Tibial nerve (tissue), 4 donors: ENCODE measurements at regions not wholly inside any gene's neighbourhood (a gene's known extent, or its start where the extent isn't known, plus 50 kb on each side); places are given as distances from the start of the nearest gene placed in this dataset.

Experiments used
- DNase-seq, 2 donors: peaks; one replicate each; pipeline ENCODE4 v3.0.0-alpha.2; 2019; ENCODE audit warnings: low spot score in 2 of 2
- H3K27ac ChIP-seq, 4 donors: fragments of 200-600 bp; sonication (generic) in 3 of 4; one replicate each; pipeline ENCODE4 v1.5.1; 2017 to 2019; ENCODE audit warnings: mild to moderate bottlenecking in 1 of 4
- H3K27me3 ChIP-seq, 2 donors: fragments of 200-600 bp; sonication (generic) in 1 of 2; one replicate each; pipeline versions ENCODE4 v1.5.1 to v1.6.0; 2017 to 2019
- H3K36me3 ChIP-seq, 3 donors: fragments of 200-600 bp; sonication (generic); one replicate each; pipeline ENCODE4 v1.5.1; 2018 to 2019
- H3K4me1 ChIP-seq, 4 donors: fragments of 200-600 bp; sonication (generic) in 3 of 4; one replicate each; pipeline ENCODE4 v1.5.1; 2017 to 2019
- H3K4me3 ChIP-seq, 4 donors: fragments of 200-600 bp; sonication (generic) in 3 of 4; one replicate each; pipeline ENCODE4 v1.5.1; 2017 to 2019; ENCODE audit warnings: mild to moderate bottlenecking in 1 of 4, moderate library complexity in 1 of 4
- H3K9me3 ChIP-seq, 4 donors: fragments of 200-600 bp; sonication (generic) in 3 of 4; one replicate each; pipeline ENCODE4 v1.5.1; 2017 to 2019
- CTCF ChIP-seq, 5 experiments: fragments of 200-600 bp in 3 of 5; fragments of 450-650 bp in 2 of 5; sonication (generic) in 3 of 5; IDR thresholded peaks; one replicate each; pipeline ENCODE4 v1.5.1; 2016 to 2019; ENCODE audit warnings: antibody characterized with exemption in 5 of 5, mild to moderate bottlenecking in 3 of 5, moderate library complexity in 2 of 5
- EP300 ChIP-seq, 2 donors: sonication (generic); formaldehyde crosslinking; IDR thresholded peaks; one replicate each; pipeline ENCODE4 v1.6.1; 2017; ENCODE audit warnings: antibody characterized with exemption in 2 of 2, mild to moderate bottlenecking in 1 of 2
- POLR2A ChIP-seq, 2 donors: fragments of 450-650 bp; IDR thresholded peaks; one replicate each; pipeline ENCODE4 v1.6.1; 2017; ENCODE audit warnings: antibody characterized with exemption in 2 of 2, mild to moderate bottlenecking in 2 of 2, moderate library complexity in 2 of 2
- WGBS, 2 donors: methylation state at CpG; one replicate each; pipeline ENCODE4 v1.1.5; 2018; 5-methylcytosine and 5-hydroxymethylcytosine counted together

- Histone ChIP-seq H3K27ac (no peak overlapping the region), H3K9me3 (no peaks in the 10 kb centered on the region), H3K4me1 (peaks cover 0 to 13% (median 0%) of the 10 kb centered on the region in 4 donors), H3K27me3 (no peaks in the 10 kb centered on the region), H3K36me3 (no peaks in the 10 kb centered on the region), H3K4me3 (no peak overlapping the region)
- 58 to 74% methylated on average over 5 of the region's 5 CpGs for WGBS, 2 donors
- TF ChIP-seq EP300 (IDR thresholded peaks at IDR 0.05) (no peak), POLR2A (IDR thresholded peaks at IDR 0.05) (no peak), CTCF (IDR thresholded peaks at IDR 0.05) (no peak)
- no peak for DNase-seq
Observed at GRCh38 chrX:40938423-40938822, 146.8 kb upstream of the USP9X start.

- TF ChIP-seq EP300 (IDR thresholded peaks at IDR 0.05) (no peak), POLR2A (IDR thresholded peaks at IDR 0.05) (no peak), CTCF (IDR thresholded peaks at IDR 0.05) (no peak)
- Histone ChIP-seq H3K36me3 (no peaks in the 10 kb centered on the region), H3K4me1 (peaks cover 0 to 19% (median 0%) of the 10 kb centered on the region in 4 donors), H3K9me3 (no peaks in the 10 kb centered on the region), H3K27me3 (no peaks in the 10 kb centered on the region), H3K4me3 (no peak overlapping the region), H3K27ac (no peak overlapping the region)
- WGBS, 2 donors = 78 to 80% methylated on average over 1 of the region's 1 CpG
- DNase-seq = no peak
Observed at GRCh38 chrX:40943093-40943641, 142.1 kb upstream of the USP9X start.

- Histone ChIP-seq H3K4me3 (no peak overlapping the region), H3K27me3 (no peaks in the 10 kb centered on the region), H3K27ac (peak overlapping the region in 2 of 4 donors; percentile 77 to 82), H3K9me3 (no peaks in the 10 kb centered on the region), H3K36me3 (no peaks in the 10 kb centered on the region), H3K4me1 (peaks cover 0 to 19% (median 0%) of the 10 kb centered on the region in 4 donors)
- TF ChIP-seq EP300 (IDR thresholded peaks at IDR 0.05) (peak in 1 of 2 donors; percentile 78), CTCF (IDR thresholded peaks at IDR 0.05) (no peak)
- DNase-seq = peak in 1 of 2 donors; percentile 54
- WGBS, 2 donors = 1 to 36% methylated on average over 5 of the region's 5 CpGs
Observed at GRCh38 chrX:40945361-40945713, 139.9 kb upstream of the USP9X start.

- WGBS, 2 donors = 17 to 36% methylated on average over 2 to 3 of the region's 3 CpGs
- Histone ChIP-seq H3K36me3 (no peaks in the 10 kb centered on the region), H3K9me3 (no peaks in the 10 kb centered on the region), H3K27ac (no peak overlapping the region), H3K4me3 (no peak overlapping the region), H3K27me3 (no peaks in the 10 kb centered on the region), H3K4me1 (peaks cover 0 to 19% (median 0%) of the 10 kb centered on the region in 4 donors)
- no peak for DNase-seq
- TF ChIP-seq POLR2A (IDR thresholded peaks at IDR 0.05) (no peak), EP300 (IDR thresholded peaks at IDR 0.05) (no peak), CTCF (IDR thresholded peaks at IDR 0.05) (no peak)
Observed at GRCh38 chrX:40947276-40947675, 138.0 kb upstream of the USP9X start.

- no peak for TF ChIP-seq POLR2A (IDR thresholded peaks at IDR 0.05)
- TF ChIP-seq CTCF (IDR thresholded peaks at IDR 0.05) = no peak
- TF ChIP-seq EP300 (IDR thresholded peaks at IDR 0.05) = no peak
- no peak overlapping the region for H3K27ac ChIP-seq
- H3K4me1 ChIP-seq = peaks cover 0 to 19% (median 0%) of the 10 kb centered on the region in 4 donors
- no peaks in the 10 kb centered on the region for H3K27me3 ChIP-seq
- WGBS, 2 donors = 76 to 81% methylated on average over 7 of the region's 7 CpGs
- H3K4me3 ChIP-seq = no peak overlapping the region
- H3K36me3 ChIP-seq = no peaks in the 10 kb centered on the region
- no peaks in the 10 kb centered on the region for H3K9me3 ChIP-seq
- DNase-seq = no peak
Observed at GRCh38 chrX:40949071-40949470, 136.2 kb upstream of the USP9X start.
